Activated T-cell treated with anti-CD3 and anti-CD28 coated beads, Interleukin-2, amount 50 U/mL, for 72 hours (primary cell): ENCODE measurements at regions not wholly inside any gene's neighbourhood (a gene's known extent, or its start where the extent isn't known, plus 50 kb on each side); places are given as distances from the start of the nearest gene placed in this dataset.
"Not testable (repeated sequence)": the region's sequence is repeated elsewhere in the genome, so short reads cannot be mapped to it uniquely, and the experiment has no call there.

ENCODE experiments used
- ATAC-seq, 2 donors: fragments of 150-1000 bp; cut with Tn5 transposase; replicated peaks in 1 of 2; 2 replicates each; pipeline ENCODE4 v1.10.0; 2021; ENCODE audit warnings: moderate library complexity in 2 of 2, mild to moderate bottlenecking in 1 of 2
- DNase-seq, 2 donors: peaks; one replicate each; pipeline ENCODE4 v3.0.0; 2021 to 2022; ENCODE audit warnings: mixed read lengths in 1 of 2
- H3K27ac Mint-ChIP-seq: one replicate; pipeline ENCODE4 v1.8.0; 2022; ENCODE audit warnings: mild to moderate bottlenecking, moderate library complexity, mixed read lengths
- H3K27me3 Mint-ChIP-seq: one replicate; pipeline ENCODE4 v1.8.0; 2022; ENCODE audit warnings: low read depth, mixed read lengths
- H3K36me3 Mint-ChIP-seq, 2 donors: one replicate each; pipeline ENCODE4 v1.8.0; 2022; ENCODE audit warnings: mixed read lengths in 2 of 2, mild to moderate bottlenecking in 1 of 2; ENCODE audit not compliant: insufficient read depth in 2 of 2
- H3K4me1 Mint-ChIP-seq: one replicate; pipeline ENCODE4 v1.8.0; 2022; ENCODE audit warnings: low read depth, mixed read lengths
- H3K4me3 Mint-ChIP-seq, 2 donors: one replicate each; pipeline ENCODE4 v1.8.0; 2022; ENCODE audit warnings: mild to moderate bottlenecking in 2 of 2, mixed read lengths in 2 of 2, moderate library complexity in 2 of 2
- H3K9me3 Mint-ChIP-seq, 2 donors: one replicate each; pipeline ENCODE4 v1.8.0; 2022; ENCODE audit warnings: mixed read lengths in 2 of 2

GRCh38 chr13:76579701-76580100, 306.5 kb downstream of the KCTD12 start:
- H3K36me3 Mint-ChIP-seq = peaks cover 0 to 1% of the 10 kb centered on the region in 2 donors
- no peak overlapping the region for H3K4me3 Mint-ChIP-seq
- ATAC-seq = no peak
- peaks cover 5 to 10% of the 10 kb centered on the region in 2 donors for H3K9me3 Mint-ChIP-seq
- no peak for DNase-seq
- no peak overlapping the region for H3K27ac Mint-ChIP-seq
- peaks cover 5% of the 10 kb centered on the region for H3K27me3 Mint-ChIP-seq
- no peaks in the 10 kb centered on the region for H3K4me1 Mint-ChIP-seq

GRCh38 chr13:76575634-76576033, 310.6 kb downstream of the KCTD12 start:
- peaks cover 7 to 10% of the 10 kb centered on the region in 2 donors for H3K9me3 Mint-ChIP-seq
- H3K27me3 Mint-ChIP-seq, H3K36me3 Mint-ChIP-seq, H3K27ac Mint-ChIP-seq, DNase-seq, ATAC-seq, H3K4me3 Mint-ChIP-seq, H3K4me1 Mint-ChIP-seq: not testable (repeated sequence)

- H3K4me3 Mint-ChIP-seq = no peak overlapping the region
- H3K4me1 Mint-ChIP-seq = no peaks in the 10 kb centered on the region
- H3K27me3 Mint-ChIP-seq = no peaks in the 10 kb centered on the region
- H3K36me3 Mint-ChIP-seq = no peaks in the 10 kb centered on the region
- peaks cover 0 to 2% of the 10 kb centered on the region in 2 donors for H3K9me3 Mint-ChIP-seq
- no peak for ATAC-seq
- no peak overlapping the region for H3K27ac Mint-ChIP-seq
- no peak for DNase-seq
Measured at GRCh38 chr13:76570510-76570971, 315.7 kb downstream of the KCTD12 start.

GRCh38 chr13:76556627-76557026, 329.6 kb downstream of the KCTD12 start:
- no peaks in the 10 kb centered on the region for H3K9me3 Mint-ChIP-seq
- ATAC-seq = no peak
- no peaks in the 10 kb centered on the region for H3K36me3 Mint-ChIP-seq
- H3K27me3 Mint-ChIP-seq = no peaks in the 10 kb centered on the region
- H3K27ac Mint-ChIP-seq = no peak overlapping the region
- no peak overlapping the region for H3K4me3 Mint-ChIP-seq
- no peaks in the 10 kb centered on the region for H3K4me1 Mint-ChIP-seq
- DNase-seq = no peak

- H3K36me3 Mint-ChIP-seq = no peaks in the 10 kb centered on the region
- no peak for ATAC-seq
- H3K4me3 Mint-ChIP-seq = no peak overlapping the region
- no peaks in the 10 kb centered on the region for H3K27me3 Mint-ChIP-seq
- H3K27ac Mint-ChIP-seq = no peak overlapping the region
- no peak for DNase-seq
- no peaks in the 10 kb centered on the region for H3K4me1 Mint-ChIP-seq
- H3K9me3 Mint-ChIP-seq = no peaks in the 10 kb centered on the region
Measured at GRCh38 chr13:76552807-76553206, 333.4 kb downstream of the KCTD12 start.

GRCh38 chr13:76552041-76552772, 334.0 kb downstream of the KCTD12 start:
- Mint-ChIP-seq H3K4me3 (no peak overlapping the region), H3K27ac (no peak overlapping the region), H3K4me1 (no peaks in the 10 kb centered on the region), H3K27me3 (no peaks in the 10 kb centered on the region), H3K36me3 (no peaks in the 10 kb centered on the region), H3K9me3 (no peaks in the 10 kb centered on the region)
- DNase-seq (no peak), ATAC-seq (no peak)

GRCh38 chr13:76542176-76542575, 344.0 kb downstream of the KCTD12 start:
- ATAC-seq (no peak), DNase-seq (no peak)
- H3K27ac Mint-ChIP-seq = no peak overlapping the region
- peaks cover 6% of the 10 kb centered on the region for H3K27me3 Mint-ChIP-seq
- no peaks in the 10 kb centered on the region for H3K36me3 Mint-ChIP-seq
- H3K4me3 Mint-ChIP-seq = no peak overlapping the region
- H3K4me1 Mint-ChIP-seq = no peaks in the 10 kb centered on the region
- H3K9me3 Mint-ChIP-seq = no peaks in the 10 kb centered on the region

- H3K27ac Mint-ChIP-seq = no peak overlapping the region
- H3K4me1 Mint-ChIP-seq = no peaks in the 10 kb centered on the region
- no peak for DNase-seq
- H3K4me3 Mint-ChIP-seq = no peak overlapping the region
- no peaks in the 10 kb centered on the region for H3K9me3 Mint-ChIP-seq
- ATAC-seq = no peak
- H3K27me3 Mint-ChIP-seq = peaks cover 6% of the 10 kb centered on the region
- no peaks in the 10 kb centered on the region for H3K36me3 Mint-ChIP-seq
Measured at GRCh38 chr13:76538004-76538403, 348.2 kb downstream of the KCTD12 start.

- Mint-ChIP-seq H3K9me3 (no peaks in the 10 kb centered on the region), H3K36me3 (no peaks in the 10 kb centered on the region), H3K4me1 (no peaks in the 10 kb centered on the region), H3K4me3 (no peak overlapping the region), H3K27ac (no peak overlapping the region), H3K27me3 (no peaks in the 10 kb centered on the region)
- ATAC-seq (no peak), DNase-seq (no peak)
Measured at GRCh38 chr13:76533251-76533650, 353.0 kb downstream of the KCTD12 start.

- Mint-ChIP-seq H3K9me3 (no peaks in the 10 kb centered on the region), H3K4me1 (no peaks in the 10 kb centered on the region), H3K27ac (no peak overlapping the region), H3K4me3 (no peak overlapping the region), H3K27me3 (no peaks in the 10 kb centered on the region), H3K36me3 (no peaks in the 10 kb centered on the region)
- no peak for DNase-seq
- no peak for ATAC-seq
Measured at GRCh38 chr13:76527041-76527440, 359.2 kb downstream of the KCTD12 start.

- ATAC-seq (no peak), DNase-seq (no peak)
- Mint-ChIP-seq H3K36me3 (no peaks in the 10 kb centered on the region), H3K27me3 (no peaks in the 10 kb centered on the region), H3K4me3 (no peak overlapping the region), H3K9me3 (no peaks in the 10 kb centered on the region), H3K4me1 (no peaks in the 10 kb centered on the region), H3K27ac (no peak overlapping the region)
Measured at GRCh38 chr13:76523740-76524340, 362.4 kb downstream of the KCTD12 start.

GRCh38 chr13:76522083-76522755, 364.0 kb downstream of the KCTD12 start:
- DNase-seq = no peak
- Mint-ChIP-seq H3K27ac (peak overlapping the region; percentile 25), H3K9me3 (no peaks in the 10 kb centered on the region), H3K27me3 (no peaks in the 10 kb centered on the region), H3K4me1 (no peaks in the 10 kb centered on the region), H3K36me3 (no peaks in the 10 kb centered on the region), H3K4me3 (no peak overlapping the region)
- no peak for ATAC-seq

- no peaks in the 10 kb centered on the region for H3K36me3 Mint-ChIP-seq
- DNase-seq (no peak), ATAC-seq (no peak)
- H3K4me3 Mint-ChIP-seq = no peak overlapping the region
- peaks cover 9% of the 10 kb centered on the region for H3K27me3 Mint-ChIP-seq
- H3K27ac Mint-ChIP-seq = no peak overlapping the region
- H3K4me1 Mint-ChIP-seq = no peaks in the 10 kb centered on the region
- no peaks in the 10 kb centered on the region for H3K9me3 Mint-ChIP-seq
Measured at GRCh38 chr13:76519685-76520084, 366.5 kb downstream of the KCTD12 start.
